ENCODE measurements at regions not wholly inside any gene's neighbourhood (a gene's known extent, or its start where the extent isn't known, plus 50 kb on each side); places are given as distances from the start of the nearest gene placed in this dataset.

GRCh38 chr16:17520561-17520960 is 49.8 kb upstream of the XYLT1 start:
- no peak for DNase-seq
